Activated effector memory CD4-positive, alpha-beta T cell treated with anti-CD3 and anti-CD28 coated beads, Interleukin-2, amount 50 U/mL, for 16 hours (primary cell): ENCODE measurements at regions not wholly inside any gene's neighbourhood (a gene's known extent, or its start where the extent isn't known, plus 50 kb on each side); places are given as distances from the start of the nearest gene placed in this dataset.
"Not testable (repeated sequence)": the region's sequence is repeated elsewhere in the genome, so short reads cannot be mapped to it uniquely, and the experiment has no call there.

ENCODE experiments used
- DNase-seq: peaks from one replicate; pipeline ENCODE4 v3.0.0-alpha.2; 2020

- not testable (repeated sequence) for DNase-seq
Observed at GRCh38 chr9:66046992-66047391, 310.0 kb downstream of the FOXD4L4 start.

- DNase-seq = not testable (repeated sequence)
Observed at GRCh38 chr9:66049721-66050120, 312.8 kb downstream of the FOXD4L4 start.

GRCh38 chr9:66054705-66055104, 317.8 kb downstream of the FOXD4L4 start:
- not testable (repeated sequence) for DNase-seq

GRCh38 chr9:66060681-66061080, 323.7 kb downstream of the FOXD4L4 start:
- DNase-seq = not testable (repeated sequence)

GRCh38 chr9:66063822-66064221, 326.9 kb downstream of the FOXD4L4 start:
- not testable (repeated sequence) for DNase-seq

- DNase-seq = peak; percentile 55
Observed at GRCh38 chr9:66065735-66066134, 328.8 kb downstream of the FOXD4L4 start.

GRCh38 chr9:66067231-66067630, 330.3 kb downstream of the FOXD4L4 start:
- peak; percentile 33 for DNase-seq

- not testable (repeated sequence) for DNase-seq
Observed at GRCh38 chr9:66068451-66068989, 331.6 kb downstream of the FOXD4L4 start.

GRCh38 chr9:66069025-66069424, 332.1 kb downstream of the FOXD4L4 start:
- peak; percentile 45 for DNase-seq

GRCh38 chr9:66073111-66073510, 336.2 kb downstream of the FOXD4L4 start:
- DNase-seq = not testable (repeated sequence)

- not testable (repeated sequence) for DNase-seq
Observed at GRCh38 chr9:66082811-66083210, 345.9 kb downstream of the FOXD4L4 start.
